ENCODE measurements at regions not wholly inside any gene's neighbourhood (a gene's known extent, or its start where the extent isn't known, plus 50 kb on each side); places are given as distances from the start of the nearest gene placed in this dataset.
"Not testable (repeated sequence)": the region's sequence is repeated elsewhere in the genome, so short reads cannot be mapped to it uniquely, and the experiment has no call there.

- no peak overlapping the region for H3K27ac ChIP-seq
- no peaks in the 10 kb centered on the region for H3K9me3 ChIP-seq
- no peaks in the 10 kb centered on the region for H3K4me1 ChIP-seq
- no peaks in the 10 kb centered on the region for H3K27me3 ChIP-seq
- no peaks in the 10 kb centered on the region for H4K20me1 ChIP-seq
- H3K4me3 ChIP-seq: no peak overlapping the region
- H3K4me2 ChIP-seq: no peak overlapping the region
- TF ChIP-seq Cebpa-rat (IDR thresholded peaks at IDR 0.05): no peak
- no peak overlapping the region for H3K9ac ChIP-seq
- no peaks in the 10 kb centered on the region for H3K36me3 ChIP-seq
These were observed 106.2 kb upstream of the STMND1 start for GRCh38 chr6:16995511-16996250.

GRCh38 chr6:16993396-16993795 lies 108.5 kb upstream of the STMND1 start:
- H3K4me3 ChIP-seq: no peak overlapping the region
- H3K36me3 ChIP-seq: no peaks in the 10 kb centered on the region
- H3K9ac ChIP-seq: no peak overlapping the region
- no peak overlapping the region for H3K4me2 ChIP-seq
- H3K27ac ChIP-seq: no peak overlapping the region
- no peaks in the 10 kb centered on the region for H4K20me1 ChIP-seq
- H3K9me3 ChIP-seq: peaks cover 21% of the 10 kb centered on the region
- no peaks in the 10 kb centered on the region for H3K27me3 ChIP-seq
- H3K4me1 ChIP-seq: no peaks in the 10 kb centered on the region
- no peak for TF ChIP-seq Cebpa-rat (IDR thresholded peaks at IDR 0.05)

- no peak for TF ChIP-seq Cebpa-rat (IDR thresholded peaks at IDR 0.05)
- Histone ChIP-seq H3K4me1 (peaks cover 8% of the 10 kb centered on the region), H4K20me1 (no peaks in the 10 kb centered on the region), H3K9me3 (peaks cover 28% of the 10 kb centered on the region), H3K4me3 (no peak overlapping the region), H3K36me3 (no peaks in the 10 kb centered on the region), H3K27ac (no peak overlapping the region), H3K4me2 (no peak overlapping the region), H3K27me3 (no peaks in the 10 kb centered on the region), H3K9ac (no peak overlapping the region)
These were observed 109.7 kb upstream of the STMND1 start for GRCh38 chr6:16991981-16992629.

- H3K27ac ChIP-seq, H3K27me3 ChIP-seq, H4K20me1 ChIP-seq, H3K9ac ChIP-seq, H3K4me2 ChIP-seq, H3K36me3 ChIP-seq, H3K4me3 ChIP-seq: not testable (repeated sequence)
- Histone ChIP-seq H3K4me1 (peaks cover 26% of the 10 kb centered on the region), H3K9me3 (peaks cover 28% of the 10 kb centered on the region)
These were observed 111.9 kb upstream of the STMND1 start for GRCh38 chr6:16989976-16990375.

GRCh38 chr6:16989382-16989781 lies 112.5 kb upstream of the STMND1 start:
- Histone ChIP-seq H3K9ac (no peak overlapping the region), H3K36me3 (no peaks in the 10 kb centered on the region), H3K9me3 (peaks cover 28% of the 10 kb centered on the region), H3K4me1 (peaks cover 26% of the 10 kb centered on the region), H3K27ac (no peak overlapping the region), H3K4me3 (no peak overlapping the region), H3K4me2 (no peak overlapping the region), H4K20me1 (no peaks in the 10 kb centered on the region), H3K27me3 (no peaks in the 10 kb centered on the region)
- TF ChIP-seq Cebpa-rat (IDR thresholded peaks at IDR 0.05): no peak

GRCh38 chr6:16987996-16988395 lies 113.9 kb upstream of the STMND1 start:
- no peak overlapping the region for H3K4me3 ChIP-seq
- H4K20me1 ChIP-seq: no peaks in the 10 kb centered on the region
- H3K27me3 ChIP-seq: no peaks in the 10 kb centered on the region
- TF ChIP-seq Cebpa-rat (IDR thresholded peaks at IDR 0.05): no peak
- H3K27ac ChIP-seq: no peak overlapping the region
- no peaks in the 10 kb centered on the region for H3K36me3 ChIP-seq
- peaks cover 26% of the 10 kb centered on the region for H3K4me1 ChIP-seq
- H3K9me3 ChIP-seq: peaks cover 28% of the 10 kb centered on the region
- H3K4me2 ChIP-seq: no peak overlapping the region
- H3K9ac ChIP-seq: no peak overlapping the region

- Histone ChIP-seq H3K4me1 (peaks cover 26% of the 10 kb centered on the region), H3K4me3 (no peak overlapping the region), H3K36me3 (no peaks in the 10 kb centered on the region), H4K20me1 (no peaks in the 10 kb centered on the region), H3K9me3 (peaks cover 28% of the 10 kb centered on the region), H3K27me3 (no peaks in the 10 kb centered on the region), H3K27ac (no peak overlapping the region), H3K9ac (no peak overlapping the region), H3K4me2 (peak overlapping the region; percentile 69)
- no peak for TF ChIP-seq Cebpa-rat (IDR thresholded peaks at IDR 0.05)
These were observed 116.2 kb upstream of the STMND1 start for GRCh38 chr6:16985513-16986284.

GRCh38 chr6:16982807-16983206 lies 119.0 kb upstream of the STMND1 start:
- Histone ChIP-seq H3K4me3 (no peak overlapping the region), H3K4me1 (peaks cover 26% of the 10 kb centered on the region), H3K4me2 (no peak overlapping the region), H3K9me3 (peaks cover 2% of the 10 kb centered on the region; the same call in 1 of the 2 replicates), H3K36me3 (no peaks in the 10 kb centered on the region), H3K9ac (no peak overlapping the region), H4K20me1 (no peaks in the 10 kb centered on the region), H3K27ac (no peak overlapping the region), H3K27me3 (no peaks in the 10 kb centered on the region)
- no peak for TF ChIP-seq Cebpa-rat (IDR thresholded peaks at IDR 0.05)

GRCh38 chr6:16979677-16980370 lies 122.0 kb upstream of the STMND1 start:
- Histone ChIP-seq H3K4me3 (no peak overlapping the region), H3K4me2 (no peak overlapping the region), H3K9me3 (no peaks in the 10 kb centered on the region), H4K20me1 (no peaks in the 10 kb centered on the region), H3K4me1 (no peaks in the 10 kb centered on the region), H3K9ac (no peak overlapping the region), H3K27ac (no peak overlapping the region), H3K36me3 (no peaks in the 10 kb centered on the region), H3K27me3 (no peaks in the 10 kb centered on the region)
- no peak for TF ChIP-seq Cebpa-rat (IDR thresholded peaks at IDR 0.05)

Measured in BLaER1 (cell line).